H1 (cell line): ENCODE measurements at regions not wholly inside any gene's neighbourhood (a gene's known extent, or its start where the extent isn't known, plus 50 kb on each side); places are given as distances from the start of the nearest gene placed in this dataset.

Source experiments
- CBX8 ChIP-seq: fragments of 300-800, 300-1000 bp; sonication (generic); IDR thresholded peaks from 2 replicates; pipeline ENCODE4 v1.7.1; 2016; ENCODE audit warnings: low read depth, low read length, borderline replicate concordance
- CREB1 ChIP-seq: IDR thresholded peaks from 2 replicates; pipeline ENCODE4 v1.6.1; 2012; ENCODE audit warnings: inconsistent platforms
- JUND ChIP-seq: IDR thresholded peaks from 2 replicates; pipeline ENCODE4 v1.6.1; 2011; ENCODE audit warnings: mild to moderate bottlenecking, improper control_type of control experiment, low read length
- NANOG ChIP-seq: IDR thresholded peaks from 2 replicates; pipeline ENCODE4 v1.6.1; 2011; ENCODE audit warnings: low read length, low read depth, mild to moderate bottlenecking, inconsistent platforms; ENCODE audit not compliant: insufficient read depth, poor library complexity, severe bottlenecking
- NRF1 ChIP-seq: IDR thresholded peaks from 2 replicates; pipeline ENCODE4 v1.6.1; 2011; ENCODE audit warnings: mild to moderate bottlenecking, low read depth, low read length, improper control_type of control experiment
- SIRT6 ChIP-seq: IDR thresholded peaks from one replicate; pipeline ENCODE4 v1.7.1; 2012; ENCODE audit warnings: low read length, inconsistent platforms
- YY1 ChIP-seq: IDR thresholded peaks from 2 replicates; pipeline ENCODE4 v1.6.1; 2011; ENCODE audit warnings: low read depth, mild to moderate bottlenecking, low read length

GRCh38 chr1:221025956-221026355 lies 146.7 kb downstream of the HLX start (continued):
- TF ChIP-seq CBX8 (no peak), YY1 (no peak), NRF1 (no peak), NANOG (no peak), SIRT6 (no peak), JUND (no peak), CREB1 (no peak)
